ENCODE measurements at regions not wholly inside any gene's neighbourhood (a gene's known extent, or its start where the extent isn't known, plus 50 kb on each side); places are given as distances from the start of the nearest gene placed in this dataset.

DNA sequence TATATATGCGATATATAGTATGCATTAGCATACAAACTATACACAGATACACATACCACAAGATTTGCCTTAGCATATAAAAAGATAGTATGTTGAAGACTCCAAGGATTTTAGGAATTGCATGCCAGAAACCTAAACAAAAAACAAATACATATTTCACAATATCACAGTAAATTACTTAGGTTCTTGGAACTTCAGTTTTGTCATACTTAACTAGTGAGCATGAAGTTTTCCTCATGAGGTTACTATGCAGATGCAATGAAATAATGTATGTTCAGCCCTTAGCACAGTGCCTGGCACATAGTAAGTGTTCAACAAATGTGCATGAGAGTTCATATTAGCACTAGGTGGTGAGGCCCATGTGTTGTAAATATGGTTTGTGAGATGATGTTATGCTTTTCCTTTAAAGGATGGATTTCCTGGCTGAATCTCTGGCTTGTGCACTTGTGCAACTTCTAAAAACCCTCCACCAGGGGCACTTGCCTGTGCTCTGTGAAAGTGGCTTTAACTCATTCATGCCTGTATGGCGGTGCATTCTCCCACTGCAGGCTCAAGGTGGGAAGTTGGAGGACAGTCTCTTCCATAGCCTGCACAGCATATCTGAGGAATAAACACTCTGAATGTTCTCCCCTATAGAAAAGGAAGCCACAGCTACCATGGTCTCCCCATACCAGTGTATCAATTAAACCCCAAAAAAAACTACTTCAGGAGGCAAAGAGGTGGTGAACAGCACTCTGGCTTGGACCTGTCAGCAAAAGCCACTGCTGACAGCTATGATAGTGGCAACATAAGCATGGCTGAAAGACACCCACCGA is 624.1 kb upstream of the CDH4 start:
- Histone ChIP-seq H3K27ac (no peak overlapping the region), H3K4me3 (no peak overlapping the region), H3K27me3 (peaks cover 0 to 10% (median 4%) of the 10 kb centered on the region in 7 donors), H3K36me3 (no peaks in the 10 kb centered on the region), H3K9me3 (no peaks in the 10 kb centered on the region), H3K4me1 (no peaks in the 10 kb centered on the region)
- no peak for TF ChIP-seq CTCF (IDR thresholded peaks at IDR 0.05)
- no peak for DNase-seq
- WGBS, 2 donors, result 60 to 69% methylated on average over 3 of the region's 3 CpGs
- intact Hi-C loops (cut with DNase I), result no loop called here
- no peak for ATAC-seq

DNA sequence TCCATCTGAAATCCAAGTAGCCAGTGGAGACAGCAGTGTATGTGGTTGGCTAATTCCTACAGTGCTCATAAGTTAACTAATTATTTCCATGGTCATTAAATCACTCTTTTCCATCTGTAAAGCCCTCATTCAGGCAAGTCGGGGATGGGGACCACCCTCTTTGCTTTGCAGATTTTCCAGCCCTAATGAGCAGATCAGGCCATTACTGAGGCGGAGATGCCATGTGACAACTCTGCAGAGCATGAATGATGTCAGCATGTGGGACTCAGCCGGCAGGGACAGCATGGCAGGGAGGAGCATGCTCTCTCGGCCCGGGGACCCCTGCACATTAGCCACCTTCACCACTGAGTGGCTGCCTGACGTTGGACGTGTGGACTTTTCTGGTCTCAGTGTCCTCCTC is 623.3 kb upstream of the CDH4 start:
- ATAC-seq (no peak), DNase-seq (no peak)
- Histone ChIP-seq H3K9me3 (no peaks in the 10 kb centered on the region), H3K4me1 (no peaks in the 10 kb centered on the region), H3K27ac (no peak overlapping the region), H3K36me3 (no peaks in the 10 kb centered on the region), H3K4me3 (no peak overlapping the region), H3K27me3 (peaks cover 0 to 11% (median 0%) of the 10 kb centered on the region in 7 donors)
- 71 to 76% methylated on average over 7 of the region's 7 CpGs for WGBS, 2 donors
- intact Hi-C loops (cut with DNase I), result no loop called here
- no peak for TF ChIP-seq CTCF (IDR thresholded peaks at IDR 0.05)

GRCh38 chr20:60629206-60629605 is 622.9 kb upstream of the CDH4 start:
- TF ChIP-seq CTCF (IDR thresholded peaks at IDR 0.05), result no peak
- DNase-seq (no peak), ATAC-seq (no peak)

DNA sequence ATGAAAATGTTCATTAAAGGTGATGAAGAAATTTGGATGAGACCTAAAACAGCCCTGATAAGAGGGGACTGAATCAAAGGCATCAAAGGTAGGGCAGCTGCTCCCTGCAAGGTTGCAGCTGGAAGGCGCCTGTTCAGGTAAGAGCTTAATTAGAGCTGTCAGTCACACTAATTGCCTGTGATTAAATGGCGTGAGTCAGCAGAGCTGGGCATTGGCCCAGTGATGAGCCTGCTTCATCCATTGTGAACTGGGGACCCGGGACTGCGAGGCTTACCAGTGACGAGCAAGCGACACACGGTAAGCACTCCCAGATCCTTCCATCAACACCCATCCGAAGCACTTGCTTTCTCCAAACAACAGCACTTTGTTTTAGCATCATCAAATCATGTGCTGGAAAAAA is 621.5 kb upstream of the CDH4 start:
- H3K4me3 ChIP-seq, result no peak overlapping the region
- no peak overlapping the region for H3K27ac ChIP-seq
- H3K9me3 ChIP-seq, result peaks cover 0 to under 1% (median 0%) of the 10 kb centered on the region in 11 donors
- intact Hi-C loops (cut with DNase I), result no loop called here
- no peaks in the 10 kb centered on the region for H3K4me1 ChIP-seq
- no peak for TF ChIP-seq CTCF (IDR thresholded peaks at IDR 0.05)
- WGBS, 2 donors, result 40 to 48% methylated on average over 8 of the region's 8 CpGs
- H3K27me3 ChIP-seq, result peaks cover 0 to 13% (median 0%) of the 10 kb centered on the region in 7 donors
- no peak for DNase-seq
- H3K36me3 ChIP-seq, result no peaks in the 10 kb centered on the region
- no peak for ATAC-seq

More at GRCh38 chr20:60629206-60629605, 622.9 kb upstream of the CDH4 start:
- Histone ChIP-seq H3K27ac (no peak overlapping the region), H3K4me3 (no peak overlapping the region), H3K36me3 (no peaks in the 10 kb centered on the region), H3K4me1 (no peaks in the 10 kb centered on the region), H3K27me3 (peaks cover 0 to 13% (median 0%) of the 10 kb centered on the region in 7 donors), H3K9me3 (no peaks in the 10 kb centered on the region)
- intact Hi-C loops (cut with DNase I), result no loop called here
- WGBS, 2 donors, result 90 to 93% methylated on average over 4 of the region's 4 CpGs

All from heart right ventricle (tissue), 16 donors.